Stomach (tissue), 4 donors: ENCODE measurements at regions not wholly inside any gene's neighbourhood (a gene's known extent, or its start where the extent isn't known, plus 50 kb on each side); places are given as distances from the start of the nearest gene placed in this dataset.

Experiments
- EP300 ChIP-seq: sonication (generic); formaldehyde crosslinking; IDR thresholded peaks from one replicate; pipeline ENCODE4 v1.6.1; 2017; ENCODE audit warnings: antibody characterized with exemption
- POLR2A ChIP-seq, 4 donors: fragments of 450-650 bp; IDR thresholded peaks; one replicate each; pipeline ENCODE4 v1.6.1; 2016; ENCODE audit warnings: antibody characterized with exemption in 4 of 4, control low read depth in 2 of 4, mild to moderate bottlenecking in 1 of 4, moderate library complexity in 1 of 4
- TF ChIP-seq, protein P1 (sequence below), 7 experiments: fragments of 450-650 bp in 4 of 7; fragments of 200-600 bp in 3 of 7; sonication (generic) in 3 of 7; IDR thresholded peaks; one replicate each; pipeline ENCODE4 v1.5.1; 2016 to 2019; ENCODE audit warnings: antibody characterized with exemption in 7 of 7, control low read depth in 2 of 7, mild to moderate bottlenecking in 1 of 7

DNA sequence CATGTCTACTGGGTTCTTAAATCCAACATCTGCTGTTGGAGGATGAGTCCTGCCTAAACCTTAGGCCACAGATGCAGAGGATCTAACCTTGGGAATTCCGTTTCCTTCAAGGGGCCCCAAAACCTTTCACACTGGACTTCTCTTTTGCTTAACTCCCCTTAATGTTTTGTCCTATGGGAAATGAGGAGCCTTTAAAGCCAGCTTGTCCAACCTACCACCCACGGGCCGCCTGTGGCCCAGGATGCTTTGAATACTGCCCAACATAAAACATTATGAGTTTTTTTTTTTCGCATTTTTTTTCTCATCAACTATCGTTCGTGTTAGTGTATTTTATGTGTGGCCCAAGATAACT lies 157.2 kb upstream of the SLC1A4 start:
- TF ChIP-seq, protein P1, sequence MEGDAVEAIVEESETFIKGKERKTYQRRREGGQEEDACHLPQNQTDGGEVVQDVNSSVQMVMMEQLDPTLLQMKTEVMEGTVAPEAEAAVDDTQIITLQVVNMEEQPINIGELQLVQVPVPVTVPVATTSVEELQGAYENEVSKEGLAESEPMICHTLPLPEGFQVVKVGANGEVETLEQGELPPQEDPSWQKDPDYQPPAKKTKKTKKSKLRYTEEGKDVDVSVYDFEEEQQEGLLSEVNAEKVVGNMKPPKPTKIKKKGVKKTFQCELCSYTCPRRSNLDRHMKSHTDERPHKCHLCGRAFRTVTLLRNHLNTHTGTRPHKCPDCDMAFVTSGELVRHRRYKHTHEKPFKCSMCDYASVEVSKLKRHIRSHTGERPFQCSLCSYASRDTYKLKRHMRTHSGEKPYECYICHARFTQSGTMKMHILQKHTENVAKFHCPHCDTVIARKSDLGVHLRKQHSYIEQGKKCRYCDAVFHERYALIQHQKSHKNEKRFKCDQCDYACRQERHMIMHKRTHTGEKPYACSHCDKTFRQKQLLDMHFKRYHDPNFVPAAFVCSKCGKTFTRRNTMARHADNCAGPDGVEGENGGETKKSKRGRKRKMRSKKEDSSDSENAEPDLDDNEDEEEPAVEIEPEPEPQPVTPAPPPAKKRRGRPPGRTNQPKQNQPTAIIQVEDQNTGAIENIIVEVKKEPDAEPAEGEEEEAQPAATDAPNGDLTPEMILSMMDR (IDR thresholded peaks at IDR 0.05): no peak
- TF ChIP-seq EP300: no peak
- no peak for TF ChIP-seq POLR2A (IDR thresholded peaks at IDR 0.05)
